Smooth muscle cell (in vitro differentiated cells): ENCODE measurements at regions not wholly inside any gene's neighbourhood (a gene's known extent, or its start where the extent isn't known, plus 50 kb on each side); places are given as distances from the start of the nearest gene placed in this dataset.
"Not testable (repeated sequence)": the region's sequence is repeated elsewhere in the genome, so short reads cannot be mapped to it uniquely, and the experiment has no call there.

ENCODE experiments used
- DNase-seq: peaks from one replicate; lab custom pipeline; 2025; ENCODE audit not compliant: unreplicated experiment; lab: John Stamatoyannopoulos, UW
- H2AFZ ChIP-seq: fragments of 200-600 bp; sonication (generic); 2 replicates; pipeline ENCODE4 v1.6.0; 2016; ENCODE audit warnings: antibody characterized with exemption, low read depth, mild to moderate bottlenecking
- H3F3A ChIP-seq: fragments of 200-600 bp; sonication (generic); 2 replicates; pipeline ENCODE4 v1.6.0; 2017; ENCODE audit warnings: antibody characterized with exemption, low read depth
- H3K27ac ChIP-seq: fragments of 200-600 bp; sonication (generic); 2 replicates; pipeline ENCODE4 v1.5.1; 2016; ENCODE audit warnings: low read depth, mild to moderate bottlenecking
- H3K27me3 ChIP-seq: fragments of 200-600 bp; sonication (generic); 2 replicates; pipeline ENCODE4 v1.6.1; 2016; ENCODE audit warnings: low read depth, mild to moderate bottlenecking
- H3K36me3 ChIP-seq: fragments of 200-600 bp; sonication (generic); 2 replicates; pipeline ENCODE4 v1.5.1; 2016; ENCODE audit warnings: low read depth
- H3K4me1 ChIP-seq: fragments of 200-600 bp; sonication (generic); 2 replicates; pipeline ENCODE4 v1.5.1; 2016; ENCODE audit warnings: low read depth
- H3K4me2 ChIP-seq: fragments of 200-600 bp; sonication (generic); 2 replicates; pipeline ENCODE4 v1.6.0; 2016; ENCODE audit warnings: mild to moderate bottlenecking
- H3K4me3 ChIP-seq: fragments of 200-600 bp; sonication (generic); 2 replicates; pipeline ENCODE4 v1.5.1; 2016; ENCODE audit warnings: mild to moderate bottlenecking
- H3K79me2 ChIP-seq: fragments of 200-600 bp; sonication (generic); 2 replicates; pipeline ENCODE4 v1.6.0; 2016; ENCODE audit warnings: low read depth, mild to moderate bottlenecking
- H3K9ac ChIP-seq: fragments of 200-600 bp; sonication (generic); 2 replicates; pipeline ENCODE4 v1.6.0; 2016; ENCODE audit warnings: low read depth
- H3K9me3 ChIP-seq: fragments of 200-600 bp; sonication (generic); replicated peaks from 2 replicates; pipeline ENCODE4 v1.5.1; 2016; ENCODE audit warnings: low read depth
- H4K20me1 ChIP-seq: fragments of 200-600 bp; sonication (generic); 2 replicates; pipeline ENCODE4 v1.6.0; 2016; ENCODE audit warnings: low read depth
- CTCF ChIP-seq: fragments of 200-600 bp; sonication (generic); IDR thresholded peaks from 2 replicates; pipeline ENCODE4 v1.5.1; 2017; ENCODE audit warnings: borderline replicate concordance, mild to moderate bottlenecking, antibody characterized with exemption; ENCODE audit not compliant: insufficient read depth, poor library complexity, severe bottlenecking
- WGBS: methylation state at CpG from one replicate; pipeline ENCODE4 v1.1.7; 2016; ENCODE audit warnings: low lambda C conversion rate; 5-methylcytosine and 5-hydroxymethylcytosine counted together

GRCh38 chr6:169099411-169100202, 154.0 kb downstream of the THBS2 start:
- DNase-seq = no peak
- no peak overlapping the region for H2AFZ ChIP-seq
- TF ChIP-seq CTCF = no peak
- no peaks in the 10 kb centered on the region for H3K79me2 ChIP-seq
- no peaks in the 10 kb centered on the region for H3K9me3 ChIP-seq
- H3F3A ChIP-seq = no peaks in the 10 kb centered on the region
- H4K20me1 ChIP-seq = no peaks in the 10 kb centered on the region
- H3K27ac ChIP-seq = no peak overlapping the region
- H3K27me3 ChIP-seq = no peaks in the 10 kb centered on the region
- H3K4me3 ChIP-seq = no peak overlapping the region
- H3K4me2 ChIP-seq = no peak overlapping the region
- no peaks in the 10 kb centered on the region for H3K36me3 ChIP-seq
- no peak overlapping the region for H3K9ac ChIP-seq
- WGBS = 85% methylated on average over 5 of the region's 5 CpGs
- H3K4me1 ChIP-seq = peaks cover 7% of the 10 kb centered on the region

- H3K79me2 ChIP-seq, H3K4me2 ChIP-seq, H3K27ac ChIP-seq, DNase-seq, H3K9me3 ChIP-seq, H3K36me3 ChIP-seq, H3K27me3 ChIP-seq, H3K4me1 ChIP-seq, H3K4me3 ChIP-seq, H2AFZ ChIP-seq, H3F3A ChIP-seq, H3K9ac ChIP-seq, H4K20me1 ChIP-seq: not testable (repeated sequence)
- WGBS = 95% methylated on average over 2 of the region's 2 CpGs
Measured at GRCh38 chr6:169098651-169099050, 155.0 kb downstream of the THBS2 start.

- Histone ChIP-seq H3K36me3 (no peaks in the 10 kb centered on the region), H4K20me1 (no peaks in the 10 kb centered on the region), H3K79me2 (no peaks in the 10 kb centered on the region), H3F3A (no peaks in the 10 kb centered on the region), H3K27ac (peak overlapping the region; percentile 45), H3K9me3 (no peaks in the 10 kb centered on the region), H3K4me1 (peaks cover 7% of the 10 kb centered on the region), H3K4me2 (no peak overlapping the region), H3K27me3 (no peaks in the 10 kb centered on the region), H2AFZ (no peak overlapping the region), H3K4me3 (no peak overlapping the region), H3K9ac (no peak overlapping the region)
- TF ChIP-seq CTCF = no peak
- no peak for DNase-seq
- 64% methylated on average over 1 of the region's 1 CpG for WGBS
Measured at GRCh38 chr6:169098116-169098515, 155.5 kb downstream of the THBS2 start.

- no peak overlapping the region for H3K9ac ChIP-seq
- no peak overlapping the region for H3K4me3 ChIP-seq
Measured at GRCh38 chr6:169097381-169097959, 156.2 kb downstream of the THBS2 start.

More at GRCh38 chr6:169097381-169097959, 156.2 kb downstream of the THBS2 start:
- peak overlapping the region; percentile 45 for H3K27ac ChIP-seq
- H2AFZ ChIP-seq = no peak overlapping the region
- no peak for TF ChIP-seq CTCF
- DNase-seq = no peak
- H3F3A ChIP-seq = no peaks in the 10 kb centered on the region
- H3K27me3 ChIP-seq = no peaks in the 10 kb centered on the region
- peaks cover 7% of the 10 kb centered on the region for H3K4me1 ChIP-seq
- H4K20me1 ChIP-seq = no peaks in the 10 kb centered on the region
- H3K36me3 ChIP-seq = no peaks in the 10 kb centered on the region
- WGBS = 62% methylated on average over 11 of the region's 11 CpGs
- no peaks in the 10 kb centered on the region for H3K79me2 ChIP-seq
- peak overlapping the region; percentile 47 for H3K4me2 ChIP-seq
- no peaks in the 10 kb centered on the region for H3K9me3 ChIP-seq
